RWPE2 (cell line): ENCODE measurements at regions not wholly inside any gene's neighbourhood (a gene's known extent, or its start where the extent isn't known, plus 50 kb on each side); places are given as distances from the start of the nearest gene placed in this dataset.

Experiments
- ATAC-seq: fragments of 200-7000 bp; cut with Tn5 transposase; 3 replicates; pipeline ENCODE4 v1.9.1; 2021; ENCODE audit warnings: low read depth
- DNase-seq: peaks from one replicate; pipeline ENCODE4 v3.0.0-alpha.2; 2020; ENCODE audit warnings: low spot score
- H3K27ac ChIP-seq: fragments of 450-650 bp; 2 replicates; pipeline ENCODE4 v1.5.1; 2017; ENCODE audit warnings: mild to moderate bottlenecking; ENCODE audit not compliant: poor library complexity, severe bottlenecking
- H3K27me3 ChIP-seq: fragments of 250-450 bp; sonication (Bioruptor Pico); 2 replicates; pipeline ENCODE4 v1.5.1; 2021; ENCODE audit warnings: mild to moderate bottlenecking, moderate library complexity; ENCODE audit not compliant: insufficient read depth, poor library complexity, severe bottlenecking
- H3K36me3 ChIP-seq: fragments of 250-450 bp; sonication (Bioruptor Pico); 2 replicates; pipeline ENCODE4 v1.5.1; 2020; ENCODE audit warnings: low read depth, mild to moderate bottlenecking, moderate library complexity
- H3K4me1 ChIP-seq: fragments of 250-450 bp; sonication (Bioruptor Pico); 2 replicates; pipeline ENCODE4 v1.5.1; 2021; ENCODE audit warnings: mild to moderate bottlenecking, moderate library complexity; ENCODE audit not compliant: insufficient read depth, poor library complexity, severe bottlenecking
- H3K4me3 ChIP-seq: fragments of 250-450 bp; sonication (Bioruptor Pico); 2 replicates; pipeline ENCODE4 v1.5.1; 2021; ENCODE audit warnings: mild to moderate bottlenecking, moderate library complexity; ENCODE audit not compliant: severe bottlenecking
- H3K9me3 ChIP-seq: fragments of 250-450 bp; sonication (Bioruptor Pico); 2 replicates; pipeline ENCODE4 v1.5.1; 2021; ENCODE audit warnings: mild to moderate bottlenecking, moderate library complexity; ENCODE audit not compliant: severe bottlenecking
- CTCF ChIP-seq: fragments of 450-650 bp; IDR thresholded peaks from one replicate; pipeline ENCODE4 v1.5.1; 2017; ENCODE audit warnings: mild to moderate bottlenecking, moderate library complexity; ENCODE audit not compliant: poor library complexity, severe bottlenecking

DNA sequence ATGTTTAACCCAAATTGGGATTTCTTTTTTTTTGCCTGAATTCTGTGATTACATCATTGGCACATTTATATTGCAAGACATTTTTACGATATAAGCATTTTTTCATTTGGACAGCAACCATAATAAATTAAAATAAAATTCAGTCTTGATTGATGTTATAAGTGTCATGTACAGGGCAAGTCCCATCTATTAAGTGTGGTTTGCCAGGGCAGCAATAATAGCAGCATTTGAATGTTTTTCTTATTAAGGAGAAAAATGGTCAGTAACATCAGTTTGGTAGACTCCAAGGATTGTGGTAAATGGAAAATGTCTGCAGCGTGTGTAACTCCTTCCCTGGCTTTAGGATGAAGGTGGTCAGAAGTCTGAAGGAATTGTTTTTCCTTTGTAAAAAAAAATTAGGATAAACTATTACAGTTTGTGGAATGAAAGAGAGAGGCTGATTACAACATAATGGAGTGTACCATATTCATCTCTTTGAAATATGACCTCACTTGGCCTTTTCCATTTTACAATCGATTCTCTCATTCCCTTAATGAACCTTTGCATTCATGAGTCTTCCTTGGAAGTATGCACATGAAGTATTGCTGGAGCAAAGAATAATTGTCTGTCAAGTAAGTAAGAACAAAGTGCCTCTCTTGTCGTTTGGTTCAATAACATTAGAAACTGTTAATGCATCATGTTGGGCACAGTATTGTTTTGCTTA, 405.4 kb upstream of the THRB start:
- no peak for ATAC-seq
- TF ChIP-seq CTCF, result no peak
- Histone ChIP-seq H3K27ac (no peak overlapping the region), H3K4me3 (no peak overlapping the region), H3K9me3 (no peaks in the 10 kb centered on the region), H3K4me1 (no peaks in the 10 kb centered on the region), H3K36me3 (no peaks in the 10 kb centered on the region), H3K27me3 (no peaks in the 10 kb centered on the region)
- DNase-seq, result no peak

- no peak for TF ChIP-seq CTCF
- no peaks in the 10 kb centered on the region for H3K27me3 ChIP-seq
- DNase-seq (no peak), ATAC-seq (no peak)
- no peaks in the 10 kb centered on the region for H3K4me1 ChIP-seq
- peaks cover 2% of the 10 kb centered on the region for H3K9me3 ChIP-seq
- H3K27ac ChIP-seq, result no peak overlapping the region
- no peaks in the 10 kb centered on the region for H3K36me3 ChIP-seq
- H3K4me3 ChIP-seq, result no peak overlapping the region
Measured at GRCh38 chr3:24905266-24905665, 410.6 kb upstream of the THRB start.

GRCh38 chr3:24907106-24907505, 412.5 kb upstream of the THRB start:
- H3K27me3 ChIP-seq, result no peaks in the 10 kb centered on the region
- no peak overlapping the region for H3K27ac ChIP-seq
- H3K9me3 ChIP-seq, result peaks cover 2% of the 10 kb centered on the region
- H3K4me3 ChIP-seq, result no peak overlapping the region
- ATAC-seq (no peak), DNase-seq (no peak)
- no peaks in the 10 kb centered on the region for H3K4me1 ChIP-seq
- no peaks in the 10 kb centered on the region for H3K36me3 ChIP-seq
- no peak for TF ChIP-seq CTCF

DNA sequence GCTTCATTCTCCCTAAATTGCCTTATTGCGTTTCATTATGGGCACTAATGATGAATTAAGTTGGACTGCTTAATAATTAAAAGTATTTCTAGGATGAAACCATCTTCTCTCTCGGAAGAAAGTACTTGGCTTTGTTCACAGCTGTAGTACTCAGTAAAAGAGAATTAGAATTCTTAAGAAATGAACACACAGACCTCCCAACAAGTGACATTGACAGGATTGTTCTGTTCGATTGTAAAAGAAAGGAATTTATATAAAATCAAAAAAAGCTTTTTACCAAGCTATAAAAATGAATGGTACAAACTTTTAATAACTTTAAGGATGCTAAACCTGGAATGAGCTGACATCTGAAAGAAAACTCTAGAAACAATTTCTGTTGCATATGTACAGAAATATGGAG, 416.4 kb upstream of the THRB start:
- H3K27me3 ChIP-seq, result no peaks in the 10 kb centered on the region

More for the DNA sequence above, 416.4 kb upstream of the THRB start:
- Histone ChIP-seq H3K4me1 (no peaks in the 10 kb centered on the region), H3K36me3 (no peaks in the 10 kb centered on the region), H3K4me3 (no peak overlapping the region), H3K9me3 (peaks cover 2% of the 10 kb centered on the region), H3K27ac (no peak overlapping the region)
- ATAC-seq (no peak), DNase-seq (no peak)
- TF ChIP-seq CTCF, result no peak
